Body of pancreas (tissue), 4 donors: ENCODE measurements at regions not wholly inside any gene's neighbourhood (a gene's known extent, or its start where the extent isn't known, plus 50 kb on each side); places are given as distances from the start of the nearest gene placed in this dataset.
A peak's percentile ranks its signal among the peaks of the same experiment; 100 is the strongest.

Experiments
- ATAC-seq: fragments of 150-250 bp; one replicate; pipeline ENCODE4 v1.9.1; 2016
- DNase-seq, 4 donors: peaks; one replicate each; pipeline ENCODE4 v3.0.0-alpha.2; 2019
- H3K27ac ChIP-seq, 4 donors: fragments of 200-600 bp; sonication (generic); 1 replicate in 3 of 4; 2 replicates in 1 of 4; pipeline versions ENCODE4 v1.5.1 to v1.6.1; 2016 to 2019; ENCODE audit warnings: mild to moderate bottlenecking in 1 of 4, mixed read lengths in 1 of 4, moderate library complexity in 1 of 4
- H3K27me3 ChIP-seq, 2 donors: fragments of 200-600 bp; sonication (generic); one replicate each; pipeline ENCODE4 v1.6.0; 2016; ENCODE audit warnings: mild to moderate bottlenecking in 1 of 2
- H3K36me3 ChIP-seq, 2 donors: fragments of 200-600 bp; sonication (generic); replicated peaks in 1 of 2; 2 replicates each; pipeline ENCODE4 v1.5.1; 2016; ENCODE audit warnings: low read depth in 2 of 2; ENCODE audit not compliant: insufficient read depth in 1 of 2
- H3K4me1 ChIP-seq: fragments of 200-600 bp; sonication (generic); one replicate; pipeline ENCODE4 v1.6.0; 2016
- H3K4me3 ChIP-seq, 2 donors: fragments of 200-600 bp; sonication (generic); 1 replicate in 1 of 2; 2 replicates in 1 of 2; pipeline ENCODE4 v1.5.1; 2016 to 2019
- H3K9me3 ChIP-seq, 3 donors: fragments of 200-600 bp; sonication (generic); 1 replicate in 2 of 3; 2 replicates in 1 of 3; pipeline ENCODE4 v1.5.1; 2016
- CTCF ChIP-seq, 7 experiments: fragments of 450-650 bp in 4 of 7; fragments of 200-600 bp in 3 of 7; sonication (generic) in 3 of 7; IDR thresholded peaks; one replicate each; pipeline ENCODE4 v1.5.1; 2016 to 2019; ENCODE audit warnings: antibody characterized with exemption in 7 of 7
- POLR2A ChIP-seq, 3 donors: fragments of 450-650 bp; IDR thresholded peaks; one replicate each; pipeline ENCODE4 v1.6.1; 2016; ENCODE audit warnings: antibody characterized with exemption in 3 of 3, mild to moderate bottlenecking in 2 of 3
- WGBS, 2 donors: methylation state at CpG; one replicate each; pipeline ENCODE4 v1.1.5; 2017; 5-methylcytosine and 5-hydroxymethylcytosine counted together
- intact Hi-C: fragments of 100-400 bp; cut with DNase I; formaldehyde crosslinking; loops from one replicate; pipeline ENCODE4 v1.15.1; 2023

- Histone ChIP-seq H3K27ac (peak overlapping the region in 1 of 4 donors; percentile 13), H3K4me3 (no peak overlapping the region), H3K36me3 (no peaks in the 10 kb centered on the region), H3K27me3 (no peaks in the 10 kb centered on the region), H3K4me1 (peaks cover 15% of the 10 kb centered on the region), H3K9me3 (no peaks in the 10 kb centered on the region)
- ATAC-seq: no peak
- peak in 1 of 7 experiments; percentile 4 for TF ChIP-seq CTCF (IDR thresholded peaks at IDR 0.05)
- no peak for TF ChIP-seq POLR2A (IDR thresholded peaks at IDR 0.05)
- intact Hi-C loops: no loop called here
- peak in 1 of 4 donors; percentile 71 for DNase-seq
- WGBS, 2 donors: 79 to 80% methylated on average over 5 of the region's 5 CpGs
These were observed 84.9 kb upstream of the TGM3 start for GRCh38 chr20:2210646-2211552.

GRCh38 chr20:2212456-2213015, 83.3 kb upstream of the TGM3 start:
- TF ChIP-seq POLR2A (IDR thresholded peaks at IDR 0.05): no peak
- TF ChIP-seq CTCF (IDR thresholded peaks at IDR 0.05): no peak
- no peak overlapping the region for H3K4me3 ChIP-seq
- no peaks in the 10 kb centered on the region for H3K36me3 ChIP-seq
- no peaks in the 10 kb centered on the region for H3K27me3 ChIP-seq
- 61 to 63% methylated on average over 6 of the region's 6 CpGs for WGBS, 2 donors
- H3K9me3 ChIP-seq: no peaks in the 10 kb centered on the region
- peaks cover 6% of the 10 kb centered on the region for H3K4me1 ChIP-seq
- no peak for ATAC-seq
- DNase-seq: no peak
- H3K27ac ChIP-seq: no peak overlapping the region
- intact Hi-C loops: no loop called here

DNA sequence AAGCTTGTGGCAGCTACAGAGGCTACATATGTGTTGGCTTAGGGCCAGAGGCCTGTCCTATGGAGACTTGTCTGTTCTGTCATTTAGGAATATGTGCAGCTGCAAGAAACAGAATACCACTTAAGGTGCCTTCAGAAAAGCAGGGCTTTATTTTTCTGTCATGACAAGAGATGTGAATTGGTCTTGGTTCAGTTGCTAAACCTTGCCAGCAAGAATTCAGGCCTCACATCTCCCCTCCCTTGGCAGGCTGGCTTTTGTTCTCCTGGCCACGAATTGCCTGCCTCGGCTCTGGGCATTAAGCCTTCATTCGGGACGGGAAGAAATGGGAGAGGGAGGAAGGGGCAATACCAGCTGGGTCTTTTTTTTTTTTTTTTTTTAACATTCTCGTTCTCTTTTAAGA, 82.4 kb upstream of the TGM3 start:
- no peak for ATAC-seq
- WGBS, 2 donors: 39 to 49% methylated on average over 5 of the region's 5 CpGs
- Histone ChIP-seq H3K4me3 (no peak overlapping the region), H3K27ac (no peak overlapping the region), H3K4me1 (no peaks in the 10 kb centered on the region), H3K36me3 (no peaks in the 10 kb centered on the region), H3K9me3 (no peaks in the 10 kb centered on the region), H3K27me3 (no peaks in the 10 kb centered on the region)
- TF ChIP-seq POLR2A (IDR thresholded peaks at IDR 0.05) (no peak), CTCF (IDR thresholded peaks at IDR 0.05) (no peak)
- DNase-seq: no peak
- intact Hi-C loops: no loop called here

GRCh38 chr20:2217857-2218539, 77.8 kb upstream of the TGM3 start:
- Histone ChIP-seq H3K4me1 (no peaks in the 10 kb centered on the region), H3K36me3 (no peaks in the 10 kb centered on the region), H3K27ac (peak overlapping the region in 1 of 4 donors; percentile 29), H3K4me3 (no peak overlapping the region), H3K9me3 (no peaks in the 10 kb centered on the region), H3K27me3 (no peaks in the 10 kb centered on the region)
- TF ChIP-seq CTCF (IDR thresholded peaks at IDR 0.05) (no peak), POLR2A (IDR thresholded peaks at IDR 0.05) (no peak)
- peak in 1 of 4 donors; percentile 53 for DNase-seq
- ATAC-seq: no peak
- WGBS, 2 donors: 67 to 77% methylated on average over 6 of the region's 6 CpGs
- intact Hi-C loops: no loop called here
